H1 (cell line): ENCODE measurements at regions not wholly inside any gene's neighbourhood (a gene's known extent, or its start where the extent isn't known, plus 50 kb on each side); places are given as distances from the start of the nearest gene placed in this dataset.

Experiments
- CTBP2 ChIP-seq: IDR thresholded peaks from 2 replicates; pipeline ENCODE4 v1.7.0; 2011; ENCODE audit warnings: borderline replicate concordance, mild to moderate bottlenecking, moderate library complexity, mixed read lengths, low read length; ENCODE audit not compliant: insufficient read depth, insufficient read length
- FOSL1 ChIP-seq: IDR thresholded peaks from 2 replicates; pipeline ENCODE4 v1.6.1; 2011; ENCODE audit warnings: mild to moderate bottlenecking, low read depth, low read length, moderate library complexity; ENCODE audit not compliant: insufficient read depth
- SP1 ChIP-seq: IDR thresholded peaks from 2 replicates; pipeline ENCODE4 v1.6.1; 2011; ENCODE audit warnings: low read depth, low read length
- TAF1 ChIP-seq: IDR thresholded peaks from 2 replicates; pipeline ENCODE4 v1.6.1; 2011; ENCODE audit warnings: mild to moderate bottlenecking, low read depth, low read length
- TEAD4 ChIP-seq: IDR thresholded peaks from 2 replicates; pipeline ENCODE4 v1.6.1; 2012; ENCODE audit warnings: low read depth, low read length, inconsistent platforms, mixed read lengths
- TF ChIP-seq, protein P1 (sequence below): IDR thresholded peaks from 2 replicates; pipeline ENCODE4 v1.6.1; 2011; ENCODE audit warnings: low read depth, mild to moderate bottlenecking, low read length; ENCODE audit not compliant: insufficient read depth

DNA sequence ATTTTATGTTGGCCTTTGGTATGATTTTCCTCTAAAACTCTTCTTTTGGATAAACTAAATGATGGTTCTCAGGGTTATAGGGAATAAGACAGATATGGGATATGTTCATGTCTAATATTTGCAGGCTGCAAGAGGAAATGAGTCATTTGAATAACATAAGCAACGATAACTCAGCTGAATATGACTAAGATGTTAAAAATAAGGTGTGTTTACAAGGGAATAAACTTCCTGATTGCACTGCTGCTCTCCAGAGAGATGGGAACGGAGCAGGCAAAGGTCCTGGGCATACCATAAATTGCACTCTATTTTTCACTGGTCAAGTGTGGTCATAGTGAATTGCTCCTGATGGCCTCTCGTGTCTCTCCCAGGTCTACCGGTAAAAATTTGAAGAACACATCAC lies 666.2 kb downstream of the TOX3 start (continued):
- no peak for TF ChIP-seq TEAD4
- TF ChIP-seq, protein P1, sequence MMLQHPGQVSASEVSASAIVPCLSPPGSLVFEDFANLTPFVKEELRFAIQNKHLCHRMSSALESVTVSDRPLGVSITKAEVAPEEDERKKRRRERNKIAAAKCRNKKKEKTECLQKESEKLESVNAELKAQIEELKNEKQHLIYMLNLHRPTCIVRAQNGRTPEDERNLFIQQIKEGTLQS: no peak
- TF ChIP-seq FOSL1: no peak
- no peak for TF ChIP-seq CTBP2
- no peak for TF ChIP-seq SP1
- no peak for TF ChIP-seq TAF1
